Nephron (organoid): ENCODE measurements at regions not wholly inside any gene's neighbourhood (a gene's known extent, or its start where the extent isn't known, plus 50 kb on each side); places are given as distances from the start of the nearest gene placed in this dataset.
A peak's percentile ranks its signal among the peaks of the same experiment; 100 is the strongest.

Experiments used
- H3K27ac Mint-ChIP-seq, 3 experiments: 2 replicates each; pipeline ENCODE4 v1.8.0; 2020; ENCODE audit warnings: mixed read lengths in 3 of 3, mild to moderate bottlenecking in 2 of 3, moderate library complexity in 1 of 3
- H3K27me3 Mint-ChIP-seq: 2 replicates; pipeline ENCODE4 v1.8.0; 2021; ENCODE audit warnings: low read depth, mild to moderate bottlenecking, moderate library complexity, mixed read lengths
- H3K36me3 Mint-ChIP-seq: 2 replicates; pipeline ENCODE4 v1.8.0; 2020; ENCODE audit warnings: low read depth, mixed read lengths
- H3K4me1 Mint-ChIP-seq: 2 replicates; pipeline ENCODE4 v1.8.0; 2020; ENCODE audit warnings: mixed read lengths
- H3K4me3 Mint-ChIP-seq, 3 experiments: 2 replicates each; pipeline ENCODE4 v1.8.0; 2020; ENCODE audit warnings: mild to moderate bottlenecking in 3 of 3, mixed read lengths in 3 of 3, moderate library complexity in 2 of 3
- H3K9me3 Mint-ChIP-seq: 2 replicates; pipeline ENCODE4 v1.8.0; 2020; ENCODE audit warnings: mixed read lengths
- TF ChIP-seq, protein P1 (sequence below), 3 experiments: fragments of 200-600 bp; sonication (generic); IDR thresholded peaks; one replicate each; pipeline ENCODE4 v1.5.0; 2021; ENCODE audit warnings: antibody characterized with exemption in 3 of 3; ENCODE audit not compliant: unreplicated experiment in 3 of 3

DNA sequence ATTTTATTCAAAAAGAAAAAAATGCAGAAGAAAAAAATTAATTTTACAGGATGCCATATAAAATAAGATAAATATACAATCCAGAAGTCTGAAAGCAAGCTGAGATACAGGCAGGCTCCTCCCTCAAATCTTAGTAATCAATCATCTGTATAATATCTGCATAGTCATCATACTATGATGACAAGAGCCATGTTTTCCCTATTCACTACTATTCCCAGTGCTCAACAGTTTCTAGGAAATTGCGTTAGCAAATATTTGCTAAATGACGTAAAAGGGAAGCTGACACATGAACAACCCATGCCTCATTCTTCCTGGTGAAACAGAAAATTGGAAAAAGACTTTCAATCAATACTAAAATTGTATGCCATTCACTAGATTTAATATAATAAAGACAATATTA, 793.2 kb downstream of the SUCLG1 start:
- H3K27me3 Mint-ChIP-seq = no peaks in the 10 kb centered on the region
- H3K9me3 Mint-ChIP-seq = no peaks in the 10 kb centered on the region
- H3K4me3 Mint-ChIP-seq = no peak overlapping the region
- H3K27ac Mint-ChIP-seq = no peak overlapping the region
- H3K36me3 Mint-ChIP-seq = no peaks in the 10 kb centered on the region
- H3K4me1 Mint-ChIP-seq = no peaks in the 10 kb centered on the region
- TF ChIP-seq, protein P1, sequence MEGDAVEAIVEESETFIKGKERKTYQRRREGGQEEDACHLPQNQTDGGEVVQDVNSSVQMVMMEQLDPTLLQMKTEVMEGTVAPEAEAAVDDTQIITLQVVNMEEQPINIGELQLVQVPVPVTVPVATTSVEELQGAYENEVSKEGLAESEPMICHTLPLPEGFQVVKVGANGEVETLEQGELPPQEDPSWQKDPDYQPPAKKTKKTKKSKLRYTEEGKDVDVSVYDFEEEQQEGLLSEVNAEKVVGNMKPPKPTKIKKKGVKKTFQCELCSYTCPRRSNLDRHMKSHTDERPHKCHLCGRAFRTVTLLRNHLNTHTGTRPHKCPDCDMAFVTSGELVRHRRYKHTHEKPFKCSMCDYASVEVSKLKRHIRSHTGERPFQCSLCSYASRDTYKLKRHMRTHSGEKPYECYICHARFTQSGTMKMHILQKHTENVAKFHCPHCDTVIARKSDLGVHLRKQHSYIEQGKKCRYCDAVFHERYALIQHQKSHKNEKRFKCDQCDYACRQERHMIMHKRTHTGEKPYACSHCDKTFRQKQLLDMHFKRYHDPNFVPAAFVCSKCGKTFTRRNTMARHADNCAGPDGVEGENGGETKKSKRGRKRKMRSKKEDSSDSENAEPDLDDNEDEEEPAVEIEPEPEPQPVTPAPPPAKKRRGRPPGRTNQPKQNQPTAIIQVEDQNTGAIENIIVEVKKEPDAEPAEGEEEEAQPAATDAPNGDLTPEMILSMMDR (IDR thresholded peaks at IDR 0.05; ENCODE audit: unreplicated experiment in 3 of 3) = no peak

DNA sequence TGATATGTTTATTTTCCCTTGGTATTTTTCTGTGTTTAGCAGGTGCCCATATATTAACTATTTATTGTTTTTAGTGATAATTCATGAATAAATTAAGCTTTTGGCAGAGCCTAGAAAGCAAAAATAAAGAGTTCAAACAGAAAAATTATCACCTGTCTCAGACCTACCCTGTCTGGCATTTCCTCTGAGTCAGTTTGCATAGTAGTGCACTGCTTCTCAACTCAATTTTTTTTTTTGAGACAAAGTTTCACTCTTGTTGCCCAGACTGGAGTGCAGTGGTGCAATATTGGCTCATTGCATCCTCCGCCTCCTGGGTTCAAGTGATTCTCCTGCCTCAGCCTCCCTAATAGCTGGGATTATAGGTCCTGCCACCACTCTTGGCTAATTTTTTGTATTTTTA, 793.9 kb downstream of the SUCLG1 start:
- Mint-ChIP-seq H3K4me1 (no peaks in the 10 kb centered on the region), H3K9me3 (no peaks in the 10 kb centered on the region), H3K27ac (no peak overlapping the region), H3K27me3 (no peaks in the 10 kb centered on the region), H3K4me3 (no peak overlapping the region), H3K36me3 (no peaks in the 10 kb centered on the region)
- TF ChIP-seq, protein P1 (IDR thresholded peaks at IDR 0.05; ENCODE audit: unreplicated experiment in 3 of 3) = no peak

DNA sequence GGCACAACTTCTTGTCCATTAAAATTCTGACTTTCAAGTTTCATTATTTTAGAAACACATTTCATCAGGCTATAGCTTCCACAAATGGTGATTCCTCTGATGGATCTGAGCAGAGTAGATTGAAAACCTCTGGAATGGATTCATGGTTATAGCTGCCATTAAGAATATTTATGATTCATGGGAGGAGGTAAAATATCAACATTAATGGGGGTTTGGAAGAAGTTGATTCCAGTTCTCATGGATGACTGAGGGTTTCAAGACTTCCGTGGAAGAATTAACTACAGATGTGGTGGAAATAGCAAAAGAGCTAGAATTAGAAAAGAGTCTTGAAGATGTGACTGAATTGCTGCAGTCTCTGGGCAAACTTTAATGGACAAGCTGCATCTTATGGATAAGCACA, 797.4 kb downstream of the SUCLG1 start:
- H3K4me3 Mint-ChIP-seq = no peak overlapping the region
- H3K9me3 Mint-ChIP-seq = no peaks in the 10 kb centered on the region
- H3K36me3 Mint-ChIP-seq = no peaks in the 10 kb centered on the region
- no peak overlapping the region for H3K27ac Mint-ChIP-seq
- TF ChIP-seq, protein P1 (IDR thresholded peaks at IDR 0.05; ENCODE audit: unreplicated experiment in 3 of 3) = no peak
- H3K4me1 Mint-ChIP-seq = no peaks in the 10 kb centered on the region
- H3K27me3 Mint-ChIP-seq = no peaks in the 10 kb centered on the region

DNA sequence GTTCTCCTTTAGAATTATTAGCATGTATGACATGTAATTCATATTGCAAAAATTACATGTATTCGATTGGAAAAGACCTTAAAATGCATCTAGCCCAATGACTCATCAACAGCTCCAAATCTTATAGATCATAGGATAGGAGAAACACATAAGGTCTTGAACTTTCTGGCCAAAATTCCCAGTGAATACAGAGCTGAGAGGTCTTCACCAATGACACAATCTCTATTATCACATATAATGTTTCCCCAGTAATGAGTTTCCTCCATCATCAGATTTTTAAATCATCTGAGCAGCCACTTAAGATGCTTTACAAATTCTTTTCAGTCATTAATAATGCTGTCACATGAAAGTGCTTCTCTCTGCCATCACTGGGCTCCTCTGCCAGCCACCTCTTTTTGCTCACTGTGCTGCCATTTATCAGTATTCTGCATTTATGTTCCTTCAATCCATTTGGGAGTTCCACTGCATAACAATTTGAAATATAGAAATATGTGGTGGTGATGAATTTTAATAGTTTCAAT, 804.9 kb downstream of the SUCLG1 start:
- no peaks in the 10 kb centered on the region for H3K36me3 Mint-ChIP-seq
- no peaks in the 10 kb centered on the region for H3K9me3 Mint-ChIP-seq
- H3K27ac Mint-ChIP-seq = no peak overlapping the region
- peaks cover 6% of the 10 kb centered on the region for H3K4me1 Mint-ChIP-seq
- TF ChIP-seq, protein P1 (IDR thresholded peaks at IDR 0.05; ENCODE audit: unreplicated experiment in 3 of 3) = no peak
- no peak overlapping the region for H3K4me3 Mint-ChIP-seq
- no peaks in the 10 kb centered on the region for H3K27me3 Mint-ChIP-seq

DNA sequence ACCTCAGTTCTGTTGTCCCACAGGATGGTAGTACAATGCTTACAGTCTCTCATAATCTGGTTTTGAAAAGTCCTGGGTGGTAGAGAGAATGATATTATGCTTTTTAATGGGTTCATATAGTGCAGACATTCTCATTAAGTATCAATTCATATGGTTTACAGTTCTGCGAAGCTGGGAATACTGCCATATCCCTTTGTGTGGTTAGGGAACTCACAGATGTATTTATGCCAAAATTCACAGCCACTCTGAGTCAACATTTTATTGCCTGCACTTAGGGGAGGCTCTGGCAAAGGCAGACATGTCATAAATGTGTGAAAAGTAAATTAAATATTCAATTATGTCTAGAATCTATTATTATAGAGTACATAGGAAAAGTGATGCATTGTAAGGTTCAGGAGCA, 808.2 kb downstream of the SUCLG1 start:
- H3K4me1 Mint-ChIP-seq = peaks cover 6% of the 10 kb centered on the region
- no peaks in the 10 kb centered on the region for H3K36me3 Mint-ChIP-seq
- TF ChIP-seq, protein P1 (IDR thresholded peaks at IDR 0.05; ENCODE audit: unreplicated experiment in 3 of 3) = no peak
- peak overlapping the region in 1 of 3 experiments; percentile 1 for H3K27ac Mint-ChIP-seq
- H3K4me3 Mint-ChIP-seq = no peak overlapping the region
- no peaks in the 10 kb centered on the region for H3K27me3 Mint-ChIP-seq
- no peaks in the 10 kb centered on the region for H3K9me3 Mint-ChIP-seq

DNA sequence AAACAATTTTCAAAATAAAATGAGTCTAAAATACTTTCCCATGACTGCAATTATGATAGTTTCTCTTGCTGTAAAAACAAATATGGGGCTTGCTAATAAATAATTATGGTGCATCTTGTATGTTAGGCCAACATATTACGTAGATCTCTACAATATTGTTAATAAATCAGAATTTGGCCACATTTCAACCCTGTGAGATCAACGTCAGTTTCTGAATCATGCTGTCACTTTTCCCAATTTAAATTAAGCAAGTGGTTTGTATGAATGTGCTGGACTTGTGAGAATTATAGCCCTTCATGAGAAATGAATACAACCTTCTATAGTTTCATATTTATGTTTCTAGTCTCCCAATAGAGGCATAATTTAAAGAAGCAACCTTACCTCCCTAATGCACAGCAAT, 808.9 kb downstream of the SUCLG1 start:
- Mint-ChIP-seq H3K27me3 (no peaks in the 10 kb centered on the region), H3K36me3 (no peaks in the 10 kb centered on the region), H3K27ac (no peak overlapping the region), H3K4me1 (peaks cover 6% of the 10 kb centered on the region), H3K4me3 (no peak overlapping the region), H3K9me3 (no peaks in the 10 kb centered on the region)
- TF ChIP-seq, protein P1 (IDR thresholded peaks at IDR 0.05; ENCODE audit: unreplicated experiment in 3 of 3) = no peak
